A549 (cell line): ENCODE measurements at regions not wholly inside any gene's neighbourhood (a gene's known extent, or its start where the extent isn't known, plus 50 kb on each side); places are given as distances from the start of the nearest gene placed in this dataset.

Experiments used
- ATAC-seq, 2 experiments: fragments of 200-7000 bp in 1 of 2; fragments of >200 bp in 1 of 2; cut with Nextera tagmentation in 1 of 2; cut with Tn5 transposase in 1 of 2; 3 replicates each; pipeline versions ENCODE4 v1.8.0 to v1.9.1; 2018 to 2020; ENCODE audit warnings: mild to moderate bottlenecking in 1 of 2, moderate library complexity in 1 of 2
- CTCF ChIA-PET: fragments of 300-600 bp; sonication (Branson Sonifier 250); formaldehyde crosslinking; extraction: SDS; loops from one replicate; lab custom pipeline; 2021; ENCODE audit warnings: antibody characterized with exemption, inconsistent platforms; lab: Yijun Ruan, JAX
- POLR2A ChIA-PET: fragments of 350-600 bp; formaldehyde crosslinking; extraction: SDS; loops from one replicate; lab custom pipeline; 2021; ENCODE audit warnings: antibody characterized with exemption, inconsistent platforms; lab: Yijun Ruan, JAX
- DNase-seq, 2 experiments: peaks; one replicate each; pipeline versions ENCODE4 v3.0.0 to v3.0.0-alpha.2; 2011 to 2016; ENCODE audit warnings: low read depth in 1 of 2, low spot score in 1 of 2
- FAIRE-seq: peaks from 2 replicates; lab custom pipeline; 2011; peaks lifted over from hg19 to GRCh38; lab: Jason Lieb, UNC
- H3K27ac ChIP-seq, 2 experiments: fragments of >200 bp; sonication (Bioruptor Twin); formaldehyde crosslinking; 3 replicates each; pipeline ENCODE4 v1.5.1; 2016 to 2017
- H3K4me1 ChIP-seq: fragments of >200 bp; sonication (Bioruptor Twin); formaldehyde crosslinking; 3 replicates; pipeline ENCODE4 v1.6.1; 2016
- H3K4me2 ChIP-seq: fragments of >200 bp; sonication (Bioruptor Twin); formaldehyde crosslinking; 3 replicates; pipeline ENCODE4 v1.6.1; 2016
- H3K4me3 ChIP-seq: fragments of >200 bp; sonication (Bioruptor Twin); formaldehyde crosslinking; 3 replicates; pipeline ENCODE4 v1.5.1; 2016
- H3K9me3 ChIP-seq: fragments of >200 bp; sonication (Bioruptor Twin); formaldehyde crosslinking; 3 replicates; pipeline ENCODE4 v1.6.1; 2016
- ATOH8 ChIP-seq: fragments of 250-450 bp; sonication (Bioruptor Pico); IDR thresholded peaks from 2 replicates; pipeline ENCODE4 v1.5.0; 2020; ENCODE audit warnings: low read depth, mild to moderate bottlenecking, moderate library complexity
- BHLHE40 ChIP-seq: IDR thresholded peaks from 2 replicates; pipeline ENCODE4 v1.6.1; 2012; ENCODE audit warnings: low read depth, low read length, inconsistent platforms
- CBX2 ChIP-seq: fragments of 200-600 bp; sonication (generic); IDR thresholded peaks from 2 replicates; pipeline ENCODE4 v1.6.1; 2016; ENCODE audit warnings: low read depth, mild to moderate bottlenecking, borderline replicate concordance
- CEBPB ChIP-seq, 2 experiments: fragments of >200 bp in 1 of 2; sonication (Bioruptor Twin) in 1 of 2; formaldehyde crosslinking in 1 of 2; IDR thresholded peaks; 2 replicates each; pipeline ENCODE4 v1.6.1; 2012 to 2016
- CHD4 ChIP-seq: fragments of 200-600 bp; sonication (generic); IDR thresholded peaks from 2 replicates; pipeline ENCODE4 v1.6.1; 2016; ENCODE audit warnings: antibody characterized with exemption, mild to moderate bottlenecking, borderline replicate concordance
- CTCF ChIP-seq: fragments of >200 bp; sonication (Bioruptor Twin); formaldehyde crosslinking; IDR thresholded peaks from 3 replicates; pipeline ENCODE4 v1.5.1; 2016
- E2F6 ChIP-seq: IDR thresholded peaks from 2 replicates; pipeline ENCODE4 v1.6.1; 2012; ENCODE audit warnings: low read depth, borderline replicate concordance
- EHF ChIP-seq: fragments of 250-450 bp; sonication (Bioruptor Pico); IDR thresholded peaks from 2 replicates; pipeline ENCODE4 v1.5.0; 2020; ENCODE audit warnings: mild to moderate bottlenecking
- ESRRA ChIP-seq: fragments of 150-350 bp; IDR thresholded peaks from 2 replicates; pipeline ENCODE4 v1.6.1; 2014; ENCODE audit warnings: mild to moderate bottlenecking, low read length, borderline replicate concordance
- FOSB ChIP-seq: fragments of 250-450 bp; sonication (Bioruptor Pico); IDR thresholded peaks from 2 replicates; pipeline ENCODE4 v1.5.0; 2020; ENCODE audit warnings: mild to moderate bottlenecking, moderate library complexity
- FOSL2 ChIP-seq, 2 experiments: fragments of 450-650 bp in 1 of 2; fragments of >200 bp in 1 of 2; sonication (Bioruptor Twin) in 1 of 2; formaldehyde crosslinking; IDR thresholded peaks; 2 replicates each; pipeline versions ENCODE4 v1.5.0 to v1.6.1; 2016 to 2020; ENCODE audit warnings: mild to moderate bottlenecking in 1 of 2, moderate library complexity in 1 of 2
- GATA3 ChIP-seq: IDR thresholded peaks from 2 replicates; pipeline ENCODE4 v1.6.1; 2012; ENCODE audit warnings: borderline replicate concordance
- HDAC2 ChIP-seq: fragments of 200-600 bp; sonication (generic); IDR thresholded peaks from 2 replicates; pipeline ENCODE4 v1.6.1; 2016
- HES2 ChIP-seq: fragments of >200 bp; sonication (Bioruptor Twin); formaldehyde crosslinking; IDR thresholded peaks from 2 replicates; pipeline ENCODE4 v1.6.1; 2016
- HEYL ChIP-seq: fragments of 250-450 bp; sonication (Bioruptor Pico); IDR thresholded peaks from 2 replicates; pipeline ENCODE4 v1.8.0; 2021; ENCODE audit warnings: mild to moderate bottlenecking, moderate library complexity
- HMGXB4 ChIP-seq: fragments of 250-450 bp; sonication (Bioruptor Pico); IDR thresholded peaks from 2 replicates; pipeline ENCODE4 v1.5.0; 2021; ENCODE audit warnings: mild to moderate bottlenecking, moderate library complexity, borderline replicate concordance
- MAFK ChIP-seq: fragments of 450-650 bp; IDR thresholded peaks from 2 replicates; pipeline ENCODE4 v1.6.1; 2014; ENCODE audit not compliant: partially characterized antibody
- MYC ChIP-seq: IDR thresholded peaks from 2 replicates; pipeline ENCODE4 v1.6.1; 2012; ENCODE audit warnings: mild to moderate bottlenecking, inconsistent platforms, low read length, improper control_type of control experiment, borderline replicate concordance
- NFE2L2 ChIP-seq: fragments of 150-350 bp; conservative IDR thresholded peaks from 2 replicates; pipeline ENCODE4 v1.6.1; 2014; ENCODE audit warnings: low read length
- NR3C1 ChIP-seq: fragments of >200 bp; sonication (Bioruptor Twin); formaldehyde crosslinking; IDR thresholded peaks from 3 replicates; pipeline ENCODE4 v1.6.1; 2017
- POLR2AphosphoS2 ChIP-seq: conservative IDR thresholded peaks from 2 replicates; pipeline ENCODE4 v1.6.1; 2012; ENCODE audit warnings: low read length, improper control_type of control experiment, inconsistent platforms
- RARB ChIP-seq: fragments of 250-450 bp; sonication (Bioruptor Pico); IDR thresholded peaks from 2 replicates; pipeline ENCODE4 v1.8.0; 2021; ENCODE audit warnings: mild to moderate bottlenecking, moderate library complexity
- SREBF2 ChIP-seq: fragments of 450-650 bp; IDR thresholded peaks from 2 replicates; pipeline ENCODE4 v1.6.1; 2014; ENCODE audit warnings: mild to moderate bottlenecking, moderate library complexity
- TFCP2L1 ChIP-seq: fragments of 250-450 bp; sonication (Bioruptor Pico); IDR thresholded peaks from 2 replicates; pipeline ENCODE4 v1.5.0; 2021; ENCODE audit warnings: mild to moderate bottlenecking
- ZFP36 ChIP-seq: fragments of 450-650 bp; IDR thresholded peaks from 2 replicates; pipeline ENCODE4 v1.6.1; 2014; ENCODE audit warnings: borderline replicate concordance; ENCODE audit not compliant: partially characterized antibody
- ZNF302 ChIP-seq: fragments of 250-450 bp; sonication (Bioruptor Pico); IDR thresholded peaks from 2 replicates; pipeline ENCODE4 v1.9.0; 2021; ENCODE audit warnings: inconsistent platforms, mild to moderate bottlenecking, moderate library complexity
- WGBS: methylation state at CpG from one replicate; pipeline ENCODE4 v1.1.6; 2017; ENCODE audit errors: missing lambda C conversion rate; 5-methylcytosine and 5-hydroxymethylcytosine counted together

- H3K9me3 ChIP-seq = no peaks in the 10 kb centered on the region
- H3K4me2 ChIP-seq = no peak overlapping the region
- no peak for DNase-seq
- 12% methylated on average over 5 of the region's 5 CpGs for WGBS
- TF ChIP-seq FOSB (CRISPR knock-in tag) (no peak), CBX2 (no peak), HMGXB4 (CRISPR knock-in tag) (no peak), HDAC2 (no peak), FOSL2 (IDR thresholded peaks at IDR 0.05) (no peak), FOSL2 (CRISPR knock-in tag; IDR thresholded peaks at IDR 0.05) (no peak), GATA3 (no peak), MAFK (no peak), BHLHE40 (no peak), POLR2AphosphoS2 (no peak), HES2 (no peak), MYC (no peak), TFCP2L1 (CRISPR knock-in tag) (no peak), ESRRA (no peak), ATOH8 (no peak), CHD4 (no peak), NFE2L2 (no peak), ZFP36 (no peak)
- TF ChIP-seq, all 56 proteins: peak for 0
- no peak overlapping the region for H3K4me3 ChIP-seq
- no peak overlapping the region for H3K27ac ChIP-seq
- ATAC-seq = no peak
- no peak for FAIRE-seq
- POLR2A ChIA-PET = no interaction called here
- CTCF ChIA-PET = no interaction called here
- H3K4me1 ChIP-seq = no peaks in the 10 kb centered on the region
These were observed 772.9 kb upstream of the TENM3 start for GRCh38 chr4:181470306-181470705.

GRCh38 chr4:181475359-181475758 lies 767.8 kb upstream of the TENM3 start:
- Histone ChIP-seq H3K27ac (no peak overlapping the region), H3K4me2 (no peak overlapping the region), H3K4me1 (no peaks in the 10 kb centered on the region), H3K4me3 (no peak overlapping the region), H3K9me3 (no peaks in the 10 kb centered on the region)
- CTCF ChIA-PET = interaction anchor here (0.7 kb wide), 1 partner anchor 32 kb away, joined by 3 read pairs; no protein-coding TSS in a partner anchor
- TF ChIP-seq NR3C1 (no peak), E2F6 (no peak), CEBPB (IDR thresholded peaks at IDR 0.05) (no peak), ZNF302 (CRISPR knock-in tag) (no peak), RARB (CRISPR knock-in tag) (no peak), MYC (no peak), SREBF2 (no peak), FOSB (CRISPR knock-in tag) (no peak), HEYL (CRISPR knock-in tag) (no peak), CHD4 (no peak), CTCF (no peak), EHF (CRISPR knock-in tag) (no peak)
- WGBS = 5% methylated on average over 3 of the region's 3 CpGs
- DNase-seq (no peak), ATAC-seq (no peak), FAIRE-seq (no peak)
- POLR2A ChIA-PET = no interaction called here
